OCI-LY7 (cell line): ENCODE measurements at regions not wholly inside any gene's neighbourhood (a gene's known extent, or its start where the extent isn't known, plus 50 kb on each side); places are given as distances from the start of the nearest gene placed in this dataset.

Experiments used
- BruUV-seq: library from RNA; stranded (reverse); fragments of 400-500 nt; replicated peaks from 2 replicates; lab custom pipeline; 2021; lab: Mats Ljungman, UMichigan
- CTCF ChIA-PET: fragments of 300-600 bp; sonication (Branson Sonifier 250); formaldehyde crosslinking; loops from one replicate; lab custom pipeline; 2022; ENCODE audit warnings: antibody characterized with exemption; ENCODE audit not compliant: unreplicated experiment; lab: Charles Lee
- POLR2A ChIA-PET: fragments of 300-600 bp; sonication (Branson Sonifier 250); formaldehyde crosslinking; loops from one replicate; lab custom pipeline; 2022; ENCODE audit warnings: antibody characterized with exemption; lab: Charles Lee
- DNase-seq: peaks from one replicate; pipeline ENCODE4 v3.0.0-alpha.2; 2015; ENCODE audit warnings: low spot score
- H2AFZ ChIP-seq: fragments of 200-600 bp; sonication (generic), shearing (Covaris generic); 2 replicates; pipeline ENCODE4 v1.6.1; 2014; ENCODE audit warnings: mild to moderate bottlenecking, antibody characterized with exemption, low read length, moderate library complexity
- H3K27ac ChIP-seq: fragments of 200-600 bp; sonication (generic); 2 replicates; pipeline ENCODE4 v1.5.1; 2014; ENCODE audit warnings: mixed run types, low read depth, mild to moderate bottlenecking, moderate library complexity, low read length, inconsistent platforms; ENCODE audit not compliant: poor library complexity, severe bottlenecking
- H3K36me3 ChIP-seq: fragments of 200-600 bp; sonication (generic); 2 replicates; pipeline ENCODE4 v1.6.1; 2014; ENCODE audit warnings: mild to moderate bottlenecking, antibody characterized with exemption, low read length, moderate library complexity, mixed read lengths; ENCODE audit not compliant: insufficient read depth
- H3K4me1 ChIP-seq: fragments of 200-600 bp; sonication (generic); 2 replicates; pipeline ENCODE4 v1.5.1; 2014; ENCODE audit warnings: mild to moderate bottlenecking, low read length; ENCODE audit not compliant: insufficient read depth, poor library complexity, severe bottlenecking
- H3K4me2 ChIP-seq: fragments of 200-600 bp; sonication (generic); 2 replicates; pipeline ENCODE4 v1.6.1; 2014; ENCODE audit warnings: mild to moderate bottlenecking, low read length
- H3K4me3 ChIP-seq: fragments of 200-600 bp; sonication (generic); 2 replicates; pipeline ENCODE4 v1.5.1; 2014; ENCODE audit warnings: mild to moderate bottlenecking, low read depth, low read length; ENCODE audit not compliant: poor library complexity, severe bottlenecking
- H3K79me2 ChIP-seq: fragments of 200-600 bp; sonication (generic); 2 replicates; pipeline ENCODE4 v1.6.1; 2016; ENCODE audit warnings: low read depth, mild to moderate bottlenecking, low read length, moderate library complexity, mixed read lengths; ENCODE audit not compliant: insufficient read depth
- H3K9me2 ChIP-seq: fragments of 200-600 bp; sonication (generic); 2 replicates; pipeline ENCODE4 v1.6.1; 2016; ENCODE audit warnings: mild to moderate bottlenecking, low read length, mixed read lengths; ENCODE audit not compliant: insufficient read depth
- H3K9me3 ChIP-seq: fragments of 200-600 bp; sonication (generic); 2 replicates; pipeline ENCODE4 v1.6.1; 2014; ENCODE audit warnings: mild to moderate bottlenecking, mixed run types, low read length, mixed read lengths
- H4K20me1 ChIP-seq: fragments of 200-600 bp; sonication (generic); 2 replicates; pipeline ENCODE4 v1.6.1; 2014; ENCODE audit warnings: mild to moderate bottlenecking, antibody characterized with exemption, low read length, moderate library complexity, mixed read lengths; ENCODE audit not compliant: insufficient read depth
- EZH2phosphoT487 ChIP-seq: fragments of 200-600 bp; sonication (generic); IDR thresholded peaks from 2 replicates; pipeline ENCODE4 v1.6.1; 2018; ENCODE audit warnings: low read depth, borderline replicate concordance, mild to moderate bottlenecking, mixed run types, antibody characterized with exemption, low read length, moderate library complexity, mixed read lengths
- intact Hi-C: fragments of 100-400 bp; cut with micrococcal nuclease; formaldehyde crosslinking; loops from one replicate; pipeline ENCODE4 v1.10.0; 2022; ENCODE audit not compliant: unreplicated experiment
- TF ChIP-seq, protein P1 (sequence below): fragments of 200-600 bp; sonication (generic); conservative IDR thresholded peaks from 2 replicates; pipeline ENCODE4 v1.5.1; 2014; ENCODE audit warnings: mild to moderate bottlenecking, antibody characterized with exemption, low read length, moderate library complexity, mixed read lengths

DNA sequence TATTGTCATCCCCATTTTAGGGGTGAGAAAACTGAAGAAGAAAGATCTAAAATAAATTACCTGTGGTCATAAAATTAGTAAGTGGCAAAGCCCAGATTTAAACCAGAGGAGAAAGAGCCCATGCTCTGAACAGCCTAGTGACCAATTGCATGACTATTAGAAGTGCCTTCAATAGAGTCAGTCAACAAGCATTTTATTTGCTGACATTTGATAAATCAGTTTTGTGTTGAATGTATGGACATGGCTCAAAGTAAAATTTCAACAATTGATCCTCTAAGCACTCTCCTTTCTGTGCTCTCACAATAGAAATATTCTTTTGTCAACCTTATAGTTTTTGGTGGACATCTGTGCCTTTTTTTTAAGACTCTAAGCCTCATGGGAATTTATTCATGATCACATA lies 572.9 kb upstream of the SOX9 start:
- Histone ChIP-seq H3K36me3 (no peaks in the 10 kb centered on the region), H4K20me1 (no peaks in the 10 kb centered on the region), H3K4me3 (no peak overlapping the region), H2AFZ (no peak overlapping the region), H3K4me1 (no peaks in the 10 kb centered on the region), H3K9me3 (no peaks in the 10 kb centered on the region), H3K79me2 (no peaks in the 10 kb centered on the region), H3K4me2 (no peak overlapping the region), H3K9me2 (no peaks in the 10 kb centered on the region), H3K27ac (no peak overlapping the region)
- ChIA-PET CTCF (no interaction called here), POLR2A (no interaction called here)
- intact Hi-C loops, result no loop called here
- BruUV-seq, result no TSS peak
- no peak for DNase-seq
- TF ChIP-seq, protein P1, sequence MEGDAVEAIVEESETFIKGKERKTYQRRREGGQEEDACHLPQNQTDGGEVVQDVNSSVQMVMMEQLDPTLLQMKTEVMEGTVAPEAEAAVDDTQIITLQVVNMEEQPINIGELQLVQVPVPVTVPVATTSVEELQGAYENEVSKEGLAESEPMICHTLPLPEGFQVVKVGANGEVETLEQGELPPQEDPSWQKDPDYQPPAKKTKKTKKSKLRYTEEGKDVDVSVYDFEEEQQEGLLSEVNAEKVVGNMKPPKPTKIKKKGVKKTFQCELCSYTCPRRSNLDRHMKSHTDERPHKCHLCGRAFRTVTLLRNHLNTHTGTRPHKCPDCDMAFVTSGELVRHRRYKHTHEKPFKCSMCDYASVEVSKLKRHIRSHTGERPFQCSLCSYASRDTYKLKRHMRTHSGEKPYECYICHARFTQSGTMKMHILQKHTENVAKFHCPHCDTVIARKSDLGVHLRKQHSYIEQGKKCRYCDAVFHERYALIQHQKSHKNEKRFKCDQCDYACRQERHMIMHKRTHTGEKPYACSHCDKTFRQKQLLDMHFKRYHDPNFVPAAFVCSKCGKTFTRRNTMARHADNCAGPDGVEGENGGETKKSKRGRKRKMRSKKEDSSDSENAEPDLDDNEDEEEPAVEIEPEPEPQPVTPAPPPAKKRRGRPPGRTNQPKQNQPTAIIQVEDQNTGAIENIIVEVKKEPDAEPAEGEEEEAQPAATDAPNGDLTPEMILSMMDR, result no peak
- TF ChIP-seq EZH2phosphoT487, result no peak

DNA sequence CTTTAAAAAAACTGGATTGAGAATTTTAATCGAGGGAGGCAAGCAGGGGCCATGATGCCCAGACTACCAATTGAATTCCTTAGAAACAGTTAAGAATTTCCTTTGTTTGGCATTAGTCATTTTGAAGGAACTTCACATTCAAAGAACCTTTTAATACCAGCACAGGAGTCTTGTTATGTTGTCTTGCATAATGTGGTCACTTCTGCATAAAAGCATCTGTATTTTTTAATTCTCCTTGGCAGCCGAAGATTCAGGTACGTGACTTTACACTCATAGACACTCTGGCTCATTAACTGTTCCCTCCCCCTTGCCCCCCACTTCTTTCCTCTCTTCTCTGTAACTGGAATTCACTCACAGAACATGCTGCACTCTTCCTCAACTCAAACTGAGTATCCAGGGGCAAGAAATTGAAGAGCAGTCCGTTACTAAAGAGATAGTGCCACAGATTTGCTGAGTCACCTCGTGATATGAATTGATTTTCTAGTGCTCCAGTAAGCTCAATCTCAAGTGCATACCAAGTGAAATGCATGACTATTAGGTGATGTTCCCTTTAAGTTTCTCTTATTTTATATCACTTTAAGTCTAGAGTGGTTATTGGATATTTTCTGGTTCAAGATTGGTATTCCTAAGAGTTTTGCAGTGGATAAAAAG lies 572.2 kb upstream of the SOX9 start:
- BruUV-seq, result no TSS peak
- intact Hi-C loops, result no loop called here
- TF ChIP-seq, protein P1, result no peak
- Histone ChIP-seq H3K9me2 (no peaks in the 10 kb centered on the region), H2AFZ (no peak overlapping the region), H4K20me1 (no peaks in the 10 kb centered on the region), H3K79me2 (no peaks in the 10 kb centered on the region), H3K4me3 (no peak overlapping the region), H3K4me1 (no peaks in the 10 kb centered on the region), H3K36me3 (no peaks in the 10 kb centered on the region), H3K4me2 (no peak overlapping the region), H3K9me3 (no peaks in the 10 kb centered on the region), H3K27ac (no peak overlapping the region)
- ChIA-PET POLR2A (no interaction called here), CTCF (no interaction called here)
- no peak for DNase-seq

DNA sequence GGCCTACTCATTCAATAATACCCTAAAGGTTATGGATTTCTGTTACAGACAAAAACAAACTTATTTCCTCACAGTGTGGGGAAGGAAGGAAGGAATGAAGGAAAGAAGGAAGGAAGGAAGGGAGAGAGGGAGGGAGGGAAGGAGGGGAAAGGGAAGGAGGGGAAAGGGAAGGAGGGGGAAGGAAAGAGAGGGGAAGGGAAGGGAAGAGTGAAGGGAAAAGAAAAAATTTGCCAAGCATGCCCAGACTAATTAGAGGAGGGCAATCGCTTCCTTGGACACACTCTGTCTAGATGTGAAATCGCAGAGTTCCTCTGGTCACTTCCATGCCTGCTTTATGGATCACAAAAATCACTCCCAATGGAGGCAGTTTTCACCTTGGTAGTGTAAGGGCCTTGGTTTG lies 570.1 kb upstream of the SOX9 start:
- ChIA-PET CTCF (no interaction called here), POLR2A (interaction anchor here (1.3 kb wide), 1 partner anchor 27 kb away, joined by 3 read pairs; no protein-coding TSS in a partner anchor)
- no peak overlapping the region for H3K4me2 ChIP-seq
- H3K9me2 ChIP-seq, result no peaks in the 10 kb centered on the region
- no peaks in the 10 kb centered on the region for H3K4me1 ChIP-seq
- no peak for DNase-seq
- no peaks in the 10 kb centered on the region for H3K9me3 ChIP-seq
- no peak overlapping the region for H3K27ac ChIP-seq
- no peaks in the 10 kb centered on the region for H3K36me3 ChIP-seq
- TF ChIP-seq, protein P1, result no peak
- TF ChIP-seq EZH2phosphoT487, result no peak
- H3K79me2 ChIP-seq, result no peaks in the 10 kb centered on the region
- no peak overlapping the region for H2AFZ ChIP-seq
- intact Hi-C loops, result no loop called here
- no TSS peak for BruUV-seq
- no peak overlapping the region for H3K4me3 ChIP-seq
- no peaks in the 10 kb centered on the region for H4K20me1 ChIP-seq
